Stimulated activated CD4-positive, alpha-beta T cell treated with anti-CD3 and anti-CD28 coated beads, TNF-alpha, amount 100 ng/mL, for 24 hours (primary cell): ENCODE measurements at regions not wholly inside any gene's neighbourhood (a gene's known extent, or its start where the extent isn't known, plus 50 kb on each side); places are given as distances from the start of the nearest gene placed in this dataset.

Experiments used
- DNase-seq, 3 experiments: peaks; one replicate each; pipeline ENCODE4 v3.0.0-alpha.2; 2020; ENCODE audit warnings: low read depth in 3 of 3

GRCh38 chr1:228990906-228991569, 255.8 kb downstream of the RHOU start:
- no peak for DNase-seq

GRCh38 chr1:228992044-228992443, 256.8 kb downstream of the RHOU start:
- DNase-seq: no peak

- DNase-seq: no peak
Observed at GRCh38 chr1:228992907-228993535, 257.7 kb downstream of the RHOU start.

- no peak for DNase-seq
Observed at GRCh38 chr1:228994676-228995594, 259.7 kb downstream of the RHOU start.

- DNase-seq: no peak
Observed at GRCh38 chr1:228996281-228996680, 261.0 kb downstream of the RHOU start.

- DNase-seq: no peak
Observed at GRCh38 chr1:228997721-228998144, 262.5 kb downstream of the RHOU start.

GRCh38 chr1:228998179-228998578, 262.9 kb downstream of the RHOU start:
- DNase-seq: no peak

GRCh38 chr1:228999446-229000170, 264.3 kb downstream of the RHOU start:
- no peak for DNase-seq

GRCh38 chr1:229000187-229000586, 264.9 kb downstream of the RHOU start:
- no peak for DNase-seq

GRCh38 chr1:229001467-229002011, 266.3 kb downstream of the RHOU start:
- no peak for DNase-seq

GRCh38 chr1:229002037-229002436, 266.8 kb downstream of the RHOU start:
- no peak for DNase-seq

GRCh38 chr1:229002451-229002960, 267.2 kb downstream of the RHOU start:
- DNase-seq: no peak

GRCh38 chr1:229003233-229004031, 267.5 kb upstream of the RAB4A start:
- no peak for DNase-seq

- no peak for DNase-seq
Observed at GRCh38 chr1:229004066-229004833, 266.7 kb upstream of the RAB4A start.

- DNase-seq: no peak
Observed at GRCh38 chr1:229005097-229005496, 265.8 kb upstream of the RAB4A start.

GRCh38 chr1:229005556-229005955, 265.4 kb upstream of the RAB4A start:
- DNase-seq: no peak

GRCh38 chr1:229006121-229006870, 264.6 kb upstream of the RAB4A start:
- DNase-seq: no peak

- DNase-seq: no peak
Observed at GRCh38 chr1:229007167-229007566, 263.7 kb upstream of the RAB4A start.

GRCh38 chr1:229007701-229008100, 263.2 kb upstream of the RAB4A start:
- DNase-seq: no peak
